ENCODE measurements at regions not wholly inside any gene's neighbourhood (a gene's known extent, or its start where the extent isn't known, plus 50 kb on each side); places are given as distances from the start of the nearest gene placed in this dataset.

- TF ChIP-seq CTCF (IDR thresholded peaks at IDR 0.05) (no peak), EP300 (IDR thresholded peaks at IDR 0.05) (no peak)
Measured at GRCh38 chr16:35134471-35134870, 1675.1 kb downstream of the TP53TG3F start.
